GM12864 (cell line): ENCODE measurements at regions not wholly inside any gene's neighbourhood (a gene's known extent, or its start where the extent isn't known, plus 50 kb on each side); places are given as distances from the start of the nearest gene placed in this dataset.
"Not testable (repeated sequence)": the region's sequence is repeated elsewhere in the genome, so short reads cannot be mapped to it uniquely, and the experiment has no call there.

Experiments
- DNase-seq: peaks from one replicate; pipeline ENCODE4 v3.0.0-alpha.2; 2011; ENCODE audit warnings: low read depth
- H3K4me3 ChIP-seq: 2 replicates; pipeline ENCODE4 v1.5.1; 2011; ENCODE audit warnings: mild to moderate bottlenecking, low read depth, low read length, control low read depth
- CTCF ChIP-seq: IDR thresholded peaks from 2 replicates; pipeline ENCODE4 v1.5.1; 2011; ENCODE audit warnings: low read depth, mild to moderate bottlenecking, moderate library complexity, low read length, control low read depth, inconsistent platforms; ENCODE audit errors: missing control alignments

DNA sequence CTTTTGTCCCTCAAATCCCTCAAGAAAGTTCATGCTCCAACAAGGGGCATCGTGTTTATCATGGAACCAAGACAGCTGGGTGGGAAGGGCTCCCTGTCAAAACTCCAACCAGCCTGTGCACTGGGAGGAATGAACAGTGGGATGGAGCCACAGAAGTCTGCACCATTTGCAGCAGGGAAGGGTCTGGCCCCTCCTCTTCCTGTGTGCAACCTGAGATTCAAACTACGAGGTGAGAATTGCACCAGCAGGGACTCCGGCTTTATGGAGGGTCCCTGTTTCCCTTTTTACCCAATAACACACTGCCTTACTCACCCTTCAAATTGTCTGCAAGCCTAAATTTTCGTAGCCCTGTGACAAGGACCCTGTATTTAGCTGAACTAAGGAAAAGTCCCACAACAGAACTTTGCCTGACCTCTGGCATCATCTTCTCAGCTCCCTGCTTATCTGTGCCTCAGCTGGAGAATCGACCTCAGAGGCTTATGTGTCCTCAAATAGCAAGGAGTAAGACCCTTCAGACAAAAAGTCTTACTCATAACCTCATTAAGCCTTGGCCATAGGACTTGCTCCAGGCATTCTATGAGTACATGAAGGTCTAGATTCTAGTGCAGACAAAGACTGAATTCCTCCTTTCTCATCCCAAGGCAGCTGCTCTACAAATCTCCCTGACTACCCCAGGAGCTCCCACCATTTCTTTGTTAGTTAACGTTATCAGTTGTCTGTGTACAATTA is 178.3 kb upstream of the SERPINE2 start:
- no peak for TF ChIP-seq CTCF
- no peak for DNase-seq
- H3K4me3 ChIP-seq: no peak overlapping the region

- not testable (repeated sequence) for H3K4me3 ChIP-seq, DNase-seq
Measured at GRCh38 chr2:224215611-224216010, 176.5 kb upstream of the SERPINE2 start.

- no peak overlapping the region for H3K4me3 ChIP-seq
- no peak for TF ChIP-seq CTCF
- DNase-seq: no peak
Measured at GRCh38 chr2:224213396-224213795, 174.3 kb upstream of the SERPINE2 start.

DNA sequence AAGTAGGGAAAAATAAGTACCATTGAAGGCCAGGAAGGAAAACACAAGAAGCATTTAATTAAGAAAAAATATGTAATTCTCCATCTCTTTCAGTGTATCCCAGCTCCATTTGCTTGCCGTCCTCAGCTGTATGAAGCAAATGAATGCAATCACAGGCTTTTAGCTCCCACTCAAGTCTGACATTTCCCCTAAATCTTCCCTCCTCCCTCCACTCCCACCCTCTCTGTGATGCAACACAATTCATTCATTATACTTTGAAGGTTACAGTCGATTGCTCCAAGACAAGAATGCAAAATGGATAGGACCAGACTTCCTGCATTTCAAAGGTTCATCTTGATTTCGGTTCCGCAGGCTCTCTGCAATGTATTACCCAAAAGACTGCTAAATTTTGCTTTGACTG is 172.7 kb upstream of the SERPINE2 start:
- TF ChIP-seq CTCF: no peak
- no peak overlapping the region for H3K4me3 ChIP-seq
- DNase-seq: no peak

DNA sequence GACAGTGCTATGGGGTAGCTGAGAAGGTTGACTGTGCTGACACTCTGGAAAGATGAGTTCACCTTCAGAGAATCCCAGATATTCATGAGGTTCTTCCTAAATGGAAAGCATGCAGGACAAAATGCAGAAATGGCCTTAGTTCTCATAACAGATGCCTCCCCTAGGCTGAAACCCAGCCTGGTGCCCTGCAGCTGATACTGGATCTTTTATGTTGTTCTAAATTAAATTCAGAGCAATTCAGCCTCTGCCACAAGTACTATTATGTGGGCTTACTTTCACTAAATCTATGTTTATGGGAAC is 172.0 kb upstream of the SERPINE2 start:
- no peak overlapping the region for H3K4me3 ChIP-seq
- TF ChIP-seq CTCF: no peak
- no peak for DNase-seq

DNA sequence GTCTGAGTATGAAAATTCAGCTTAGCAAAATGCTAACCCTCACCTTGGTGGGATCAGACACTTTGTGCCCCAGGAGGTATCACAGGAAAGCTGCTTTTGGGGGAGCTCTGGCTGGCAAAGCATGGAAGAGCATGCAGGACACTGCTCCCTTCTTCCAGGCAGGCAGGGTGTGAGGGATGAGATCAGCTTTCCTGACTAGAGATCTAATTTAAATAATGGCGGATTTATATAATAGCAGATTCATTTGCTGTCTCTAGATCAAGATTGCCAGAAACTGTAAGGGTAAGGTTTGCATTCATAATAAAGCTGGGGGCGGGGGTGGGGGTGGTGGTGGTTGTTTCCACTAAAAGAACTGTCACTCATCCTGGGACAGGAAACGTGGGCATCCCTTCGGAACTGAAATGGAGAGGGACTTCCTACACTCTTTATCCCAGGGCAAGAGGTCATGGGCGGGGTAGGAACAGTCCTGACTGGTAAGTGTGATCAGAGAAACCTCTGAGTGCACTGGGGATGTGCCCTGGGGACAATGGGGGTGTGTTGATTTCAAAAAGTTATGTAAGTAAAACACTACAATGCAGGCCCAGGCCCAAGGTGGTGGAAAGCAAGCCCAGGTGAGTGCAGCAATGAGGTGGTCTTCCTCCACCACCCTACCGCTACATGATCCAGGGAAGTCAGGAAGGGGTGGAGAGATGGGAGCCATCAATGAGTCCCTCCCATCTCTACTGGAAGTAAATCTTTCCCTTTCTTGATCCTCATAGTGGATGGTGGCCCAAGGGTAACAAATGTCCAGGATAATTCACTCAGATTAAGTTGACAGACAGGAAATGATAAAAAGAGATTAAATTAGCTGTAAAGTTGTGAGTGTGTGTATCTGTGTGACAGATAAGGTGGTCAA is 171.4 kb upstream of the SERPINE2 start:
- DNase-seq: no peak
- TF ChIP-seq CTCF: no peak
- H3K4me3 ChIP-seq: no peak overlapping the region

DNA sequence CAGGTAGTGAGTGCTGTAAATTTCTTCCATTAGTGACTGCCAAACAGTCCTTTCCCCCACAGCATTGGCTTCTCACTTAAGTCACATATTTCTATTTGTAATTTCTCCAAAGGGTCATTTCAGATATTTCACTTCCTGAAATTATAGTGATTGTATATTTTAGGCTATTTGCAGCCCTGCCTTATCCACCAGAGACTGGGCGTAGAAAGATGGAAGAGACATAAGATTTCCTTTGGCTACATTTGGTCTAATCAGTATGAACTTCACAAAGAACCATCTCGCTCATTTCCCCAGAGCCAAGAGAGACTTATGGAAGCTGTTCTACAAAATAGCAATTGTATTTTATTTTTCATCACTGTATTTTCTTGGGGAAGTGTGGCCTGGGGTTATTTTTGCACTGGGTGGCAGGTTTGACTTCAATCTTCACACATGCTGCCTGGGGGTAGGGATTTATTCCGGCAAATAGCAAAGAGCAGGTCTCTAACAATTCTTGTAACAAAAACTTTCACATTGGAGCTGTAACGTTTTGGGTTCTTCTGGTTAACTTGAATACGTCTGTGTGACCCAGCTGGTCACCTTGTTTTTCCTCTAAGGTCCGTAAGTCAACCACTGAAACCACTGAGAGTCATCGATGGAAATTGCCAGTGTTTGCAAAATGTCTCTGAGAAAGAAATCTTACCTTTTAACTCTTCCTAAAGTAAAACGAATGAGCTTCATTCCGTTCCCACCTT is 170.6 kb upstream of the SERPINE2 start:
- H3K4me3 ChIP-seq: no peak overlapping the region
- TF ChIP-seq CTCF: no peak
- DNase-seq: no peak
